ENCODE measurements at regions not wholly inside any gene's neighbourhood (a gene's known extent, or its start where the extent isn't known, plus 50 kb on each side); places are given as distances from the start of the nearest gene placed in this dataset.

DNA sequence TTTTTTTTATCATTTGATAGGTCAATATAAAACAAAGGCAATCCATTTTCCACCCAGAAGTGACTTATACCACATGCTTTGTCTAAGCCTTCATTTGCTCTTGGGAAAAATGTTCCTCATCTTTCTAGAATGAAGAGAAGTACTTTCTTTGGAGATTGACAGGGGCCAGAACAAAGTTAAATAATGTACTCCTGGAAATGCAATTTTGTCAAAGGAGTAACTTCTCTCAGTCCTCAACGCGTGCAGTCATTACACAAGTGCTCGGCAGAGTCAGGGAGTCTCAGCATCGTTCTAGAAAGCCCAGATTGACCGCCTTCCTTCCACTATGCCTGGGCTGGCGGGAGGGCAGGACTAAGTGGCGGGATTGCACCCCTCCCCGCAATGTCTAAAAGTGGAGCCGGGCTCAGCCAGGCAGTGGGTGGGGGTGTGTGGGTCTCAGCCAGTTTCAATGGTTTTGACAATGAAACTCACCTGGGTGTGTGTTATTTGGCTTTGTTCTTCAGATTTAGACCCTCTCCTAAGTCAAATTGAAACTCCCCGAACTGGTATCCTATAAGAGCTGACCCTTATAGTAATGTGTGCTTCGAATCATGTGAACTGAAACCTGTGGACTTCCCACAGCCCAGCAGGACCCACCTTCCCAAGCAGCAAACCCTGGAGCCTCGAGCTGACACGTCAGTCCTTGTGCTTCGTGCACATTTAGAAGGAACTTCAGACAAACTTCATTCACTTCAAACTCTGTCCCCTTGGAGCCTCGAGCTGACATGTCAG, 63.2 kb upstream of the DUSP22 start:
- no peak overlapping the region for H3K4me3 ChIP-seq (ENCODE audit: low read length)
- DNase-seq = no peak
- H3K4me2 ChIP-seq (ENCODE audit: low read depth, low read length, poor library complexity, severe bottlenecking) = no peak overlapping the region
- H4K20me1 ChIP-seq (ENCODE audit: insufficient read depth, low read depth, low read length) = no peaks in the 10 kb centered on the region
- no peak overlapping the region for H3K9ac ChIP-seq (ENCODE audit: low read length)
- no peaks in the 10 kb centered on the region for H3K36me3 ChIP-seq (ENCODE audit: insufficient read depth, low read length)
- no peaks in the 10 kb centered on the region for H3K9me2 ChIP-seq (replicated peaks; ENCODE audit: insufficient read depth, low read length)
- no peak overlapping the region for H3K27ac ChIP-seq (ENCODE audit: low read length)
- H2AFZ ChIP-seq (ENCODE audit: low read length) = no peak overlapping the region
- H3K9me3 ChIP-seq (ENCODE audit: low read length) = no peaks in the 10 kb centered on the region
- H3K4me1 ChIP-seq (ENCODE audit: low read length) = no peaks in the 10 kb centered on the region
- no peaks in the 10 kb centered on the region for H3K79me2 ChIP-seq (ENCODE audit: low read length)
- H3K27me3 ChIP-seq (ENCODE audit: low read length) = no peaks in the 10 kb centered on the region

GRCh38 chr6:231779-232178, 60.5 kb upstream of the DUSP22 start:
- DNase-seq = no peak
- no peaks in the 10 kb centered on the region for H3K79me2 ChIP-seq (ENCODE audit: low read length)
- H3K9ac ChIP-seq (ENCODE audit: low read length) = no peak overlapping the region
- H3K4me1 ChIP-seq (ENCODE audit: low read length) = no peaks in the 10 kb centered on the region; the same call in 1 of the 2 replicates
- no peak overlapping the region for H3K27ac ChIP-seq (ENCODE audit: low read length)
- no peaks in the 10 kb centered on the region for H3K36me3 ChIP-seq (ENCODE audit: insufficient read depth, low read length)
- H3K27me3 ChIP-seq (ENCODE audit: low read length) = no peaks in the 10 kb centered on the region
- no peak overlapping the region for H3K4me2 ChIP-seq (ENCODE audit: low read depth, low read length, poor library complexity, severe bottlenecking)
- H3K9me3 ChIP-seq (ENCODE audit: low read length) = no peaks in the 10 kb centered on the region
- no peak overlapping the region for H2AFZ ChIP-seq (ENCODE audit: low read length)
- H3K4me3 ChIP-seq (ENCODE audit: low read length) = no peak overlapping the region
- no peaks in the 10 kb centered on the region for H4K20me1 ChIP-seq (ENCODE audit: insufficient read depth, low read depth, low read length)
- H3K9me2 ChIP-seq (replicated peaks; ENCODE audit: insufficient read depth, low read length) = no peaks in the 10 kb centered on the region

- no peaks in the 10 kb centered on the region for H3K36me3 ChIP-seq (ENCODE audit: insufficient read depth, low read length)
- H2AFZ ChIP-seq (ENCODE audit: low read length) = no peak overlapping the region
- no peaks in the 10 kb centered on the region for H4K20me1 ChIP-seq (ENCODE audit: insufficient read depth, low read depth, low read length)
- no peaks in the 10 kb centered on the region for H3K79me2 ChIP-seq (ENCODE audit: low read length)
- no peak overlapping the region for H3K4me3 ChIP-seq (ENCODE audit: low read length)
- no peaks in the 10 kb centered on the region for H3K9me3 ChIP-seq (ENCODE audit: low read length)
- no peaks in the 10 kb centered on the region; the same call in 1 of the 2 replicates for H3K4me1 ChIP-seq (ENCODE audit: low read length)
- H3K27me3 ChIP-seq (ENCODE audit: low read length) = no peaks in the 10 kb centered on the region
- no peak for DNase-seq
- no peak overlapping the region for H3K27ac ChIP-seq (ENCODE audit: low read length)
- no peak overlapping the region for H3K9ac ChIP-seq (ENCODE audit: low read length)
- no peak overlapping the region for H3K4me2 ChIP-seq (ENCODE audit: low read depth, low read length, poor library complexity, severe bottlenecking)
- no peaks in the 10 kb centered on the region for H3K9me2 ChIP-seq (replicated peaks; ENCODE audit: insufficient read depth, low read length)
These were observed 59.2 kb upstream of the DUSP22 start for GRCh38 chr6:232982-233640.

- H2AFZ ChIP-seq (ENCODE audit: low read length) = no peak overlapping the region
- H3K9me3 ChIP-seq (ENCODE audit: low read length) = no peaks in the 10 kb centered on the region
- H4K20me1 ChIP-seq (ENCODE audit: insufficient read depth, low read depth, low read length) = no peaks in the 10 kb centered on the region
- H3K36me3 ChIP-seq (ENCODE audit: insufficient read depth, low read length) = no peaks in the 10 kb centered on the region
- H3K9me2 ChIP-seq (replicated peaks; ENCODE audit: insufficient read depth, low read length) = no peaks in the 10 kb centered on the region
- H3K4me2 ChIP-seq (ENCODE audit: low read depth, low read length, poor library complexity, severe bottlenecking) = no peak overlapping the region
- no peaks in the 10 kb centered on the region; the same call in 1 of the 2 replicates for H3K4me1 ChIP-seq (ENCODE audit: low read length)
- H3K9ac ChIP-seq (ENCODE audit: low read length) = no peak overlapping the region
- no peaks in the 10 kb centered on the region for H3K27me3 ChIP-seq (ENCODE audit: low read length)
- no peak overlapping the region for H3K4me3 ChIP-seq (ENCODE audit: low read length)
- H3K27ac ChIP-seq (ENCODE audit: low read length) = no peak overlapping the region
- DNase-seq = no peak
- H3K79me2 ChIP-seq (ENCODE audit: low read length) = no peaks in the 10 kb centered on the region
These were observed 57.4 kb upstream of the DUSP22 start for GRCh38 chr6:234706-235372.

- H3K27ac ChIP-seq (ENCODE audit: low read length) = no peak overlapping the region
- H3K9ac ChIP-seq (ENCODE audit: low read length) = peak overlapping the region; percentile 24; the same call in 1 of the 2 replicates
- no peaks in the 10 kb centered on the region for H3K9me3 ChIP-seq (ENCODE audit: low read length)
- no peak for DNase-seq
- no peak overlapping the region; the same call in 1 of the 2 replicates for H2AFZ ChIP-seq (ENCODE audit: low read length)
- H3K4me1 ChIP-seq (ENCODE audit: low read length) = no peaks in the 10 kb centered on the region; the same call in 1 of the 2 replicates
- H3K9me2 ChIP-seq (replicated peaks; ENCODE audit: insufficient read depth, low read length) = no peaks in the 10 kb centered on the region
- H3K36me3 ChIP-seq (ENCODE audit: insufficient read depth, low read length) = no peaks in the 10 kb centered on the region
- H3K4me2 ChIP-seq (ENCODE audit: low read depth, low read length, poor library complexity, severe bottlenecking) = peak overlapping the region; percentile 32
- H3K27me3 ChIP-seq (ENCODE audit: low read length) = no peaks in the 10 kb centered on the region
- H3K79me2 ChIP-seq (ENCODE audit: low read length) = no peaks in the 10 kb centered on the region
- no peak overlapping the region; the same call in 1 of the 2 replicates for H3K4me3 ChIP-seq (ENCODE audit: low read length)
- H4K20me1 ChIP-seq (ENCODE audit: insufficient read depth, low read depth, low read length) = no peaks in the 10 kb centered on the region
These were observed 56.4 kb upstream of the DUSP22 start for GRCh38 chr6:235763-236360.

DNA sequence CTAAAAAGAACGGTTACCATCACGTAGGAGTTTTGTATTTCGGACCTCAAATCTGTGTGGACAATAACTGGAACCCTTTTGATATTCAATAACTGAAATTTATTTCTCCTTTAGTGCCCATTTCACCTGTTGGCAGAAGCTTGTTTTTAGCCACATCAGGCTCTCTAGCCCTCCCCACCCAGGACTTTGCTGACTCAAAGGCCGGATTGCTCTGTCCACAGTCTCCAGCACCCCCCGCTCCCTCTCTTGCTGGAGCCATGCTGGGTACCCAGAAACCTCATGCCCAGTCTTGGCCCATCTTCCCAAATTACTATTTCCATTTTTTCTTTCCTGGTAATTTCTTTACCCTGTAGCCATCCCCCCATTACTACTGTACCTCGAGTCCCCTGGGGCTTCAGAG, 55.8 kb upstream of the DUSP22 start:
- no peaks in the 10 kb centered on the region; the same call in 1 of the 2 replicates for H3K4me1 ChIP-seq (ENCODE audit: low read length)
- H3K9me2 ChIP-seq (replicated peaks; ENCODE audit: insufficient read depth, low read length) = no peaks in the 10 kb centered on the region
- DNase-seq = no peak
- no peak overlapping the region for H3K4me3 ChIP-seq (ENCODE audit: low read length)
- no peak overlapping the region for H3K4me2 ChIP-seq (ENCODE audit: low read depth, low read length, poor library complexity, severe bottlenecking)
- no peaks in the 10 kb centered on the region for H4K20me1 ChIP-seq (ENCODE audit: insufficient read depth, low read depth, low read length)
- H3K27me3 ChIP-seq (ENCODE audit: low read length) = no peaks in the 10 kb centered on the region
- no peaks in the 10 kb centered on the region for H3K9me3 ChIP-seq (ENCODE audit: low read length)
- no peak overlapping the region for H3K27ac ChIP-seq (ENCODE audit: low read length)
- H3K36me3 ChIP-seq (ENCODE audit: insufficient read depth, low read length) = no peaks in the 10 kb centered on the region
- no peaks in the 10 kb centered on the region for H3K79me2 ChIP-seq (ENCODE audit: low read length)
- H2AFZ ChIP-seq (ENCODE audit: low read length) = no peak overlapping the region
- no peak overlapping the region for H3K9ac ChIP-seq (ENCODE audit: low read length)

DNA sequence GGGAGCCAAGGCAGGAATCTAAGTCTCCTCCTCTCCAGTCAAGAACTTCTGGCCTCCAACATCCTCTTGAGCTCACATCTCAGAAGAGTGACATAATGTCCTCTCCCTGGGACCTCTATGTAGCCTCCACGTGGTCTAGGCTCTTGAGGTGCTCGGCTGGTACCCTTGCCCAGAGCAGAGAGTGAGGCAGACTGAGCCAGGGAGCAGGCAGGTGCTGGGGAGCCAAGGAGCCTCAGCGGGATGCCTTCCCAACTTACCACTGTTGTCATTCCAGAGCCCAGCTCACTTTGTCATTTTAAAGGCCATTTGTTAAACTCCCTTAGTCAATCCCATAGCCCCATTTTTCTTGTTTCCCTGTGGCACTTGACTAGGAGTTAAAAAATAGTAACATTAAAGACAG, 52.1 kb upstream of the DUSP22 start:
- Histone ChIP-seq H3K9me3 (ENCODE audit: low read length) (no peaks in the 10 kb centered on the region), H3K4me3 (ENCODE audit: low read length) (no peak overlapping the region), H3K27ac (ENCODE audit: low read length) (no peak overlapping the region), H3K4me1 (ENCODE audit: low read length) (no peaks in the 10 kb centered on the region; the same call in 1 of the 2 replicates), H3K9me2 (replicated peaks; ENCODE audit: insufficient read depth, low read length) (no peaks in the 10 kb centered on the region), H3K36me3 (ENCODE audit: insufficient read depth, low read length) (no peaks in the 10 kb centered on the region), H2AFZ (ENCODE audit: low read length) (no peak overlapping the region), H3K79me2 (ENCODE audit: low read length) (no peaks in the 10 kb centered on the region), H3K9ac (ENCODE audit: low read length) (no peak overlapping the region), H4K20me1 (ENCODE audit: insufficient read depth, low read depth, low read length) (no peaks in the 10 kb centered on the region), H3K4me2 (ENCODE audit: low read depth, low read length, poor library complexity, severe bottlenecking) (no peak overlapping the region), H3K27me3 (ENCODE audit: low read length) (no peaks in the 10 kb centered on the region)
- no peak for DNase-seq

- Histone ChIP-seq H3K9me2 (replicated peaks; ENCODE audit: insufficient read depth, low read length) (no peaks in the 10 kb centered on the region), H4K20me1 (ENCODE audit: insufficient read depth, low read depth, low read length) (no peaks in the 10 kb centered on the region), H3K4me1 (ENCODE audit: low read length) (no peaks in the 10 kb centered on the region), H3K9ac (ENCODE audit: low read length) (no peak overlapping the region), H3K9me3 (ENCODE audit: low read length) (no peaks in the 10 kb centered on the region), H3K27me3 (ENCODE audit: low read length) (no peaks in the 10 kb centered on the region), H2AFZ (ENCODE audit: low read length) (no peak overlapping the region), H3K4me3 (ENCODE audit: low read length) (no peak overlapping the region), H3K4me2 (ENCODE audit: low read depth, low read length, poor library complexity, severe bottlenecking) (no peak overlapping the region), H3K36me3 (ENCODE audit: insufficient read depth, low read length) (no peaks in the 10 kb centered on the region), H3K79me2 (ENCODE audit: low read length) (no peaks in the 10 kb centered on the region), H3K27ac (ENCODE audit: low read length) (no peak overlapping the region)
- no peak for DNase-seq
These were observed 50.9 kb upstream of the DUSP22 start for GRCh38 chr6:241336-241865.

All from Karpas-422 (cell line).